NOMO-1 treated with DMSO at 0.1 percent for 48 hours (cell line): ENCODE measurements at regions not wholly inside any gene's neighbourhood (a gene's known extent, or its start where the extent isn't known, plus 50 kb on each side); places are given as distances from the start of the nearest gene placed in this dataset.

Source experiments
- DNase-seq: peaks from one replicate; lab custom pipeline; 2025; ENCODE audit not compliant: unreplicated experiment; lab: John Stamatoyannopoulos, UW

- no peak for DNase-seq
Measured at GRCh38 chr4:135777361-135777760, 1575.8 kb upstream of the PABPC4L start.

GRCh38 chr4:135775909-135776308 is 1574.3 kb upstream of the PABPC4L start:
- no peak for DNase-seq

- DNase-seq, result no peak
Measured at GRCh38 chr4:135770505-135770904, 1568.9 kb upstream of the PABPC4L start.

GRCh38 chr4:135744928-135745327 is 1543.3 kb upstream of the PABPC4L start:
- no peak for DNase-seq

GRCh38 chr4:135741583-135741982 is 1540.0 kb upstream of the PABPC4L start:
- no peak for DNase-seq

- DNase-seq, result no peak
Measured at GRCh38 chr4:135739354-135739753, 1537.8 kb upstream of the PABPC4L start.

- DNase-seq, result no peak
Measured at GRCh38 chr4:135735512-135735911, 1533.9 kb upstream of the PABPC4L start.

- no peak for DNase-seq
Measured at GRCh38 chr4:135732448-135732847, 1530.9 kb upstream of the PABPC4L start.

- no peak for DNase-seq
Measured at GRCh38 chr4:135731682-135732081, 1530.1 kb upstream of the PABPC4L start.

- DNase-seq, result no peak
Measured at GRCh38 chr4:135724421-135724820, 1522.8 kb upstream of the PABPC4L start.

GRCh38 chr4:135718019-135718418 is 1516.4 kb upstream of the PABPC4L start:
- DNase-seq, result no peak

GRCh38 chr4:135705343-135705742 is 1503.8 kb upstream of the PABPC4L start:
- DNase-seq, result no peak

GRCh38 chr4:135694066-135694465 is 1492.5 kb upstream of the PABPC4L start:
- DNase-seq, result no peak

GRCh38 chr4:135684001-135684400 is 1482.4 kb upstream of the PABPC4L start:
- no peak for DNase-seq

GRCh38 chr4:135672202-135672601 is 1470.6 kb upstream of the PABPC4L start:
- no peak for DNase-seq

- DNase-seq, result no peak
Measured at GRCh38 chr4:135670548-135670947, 1469.0 kb upstream of the PABPC4L start.
